HG03558 (cell line): ENCODE measurements at regions not wholly inside any gene's neighbourhood (a gene's known extent, or its start where the extent isn't known, plus 50 kb on each side); places are given as distances from the start of the nearest gene placed in this dataset.
A peak's percentile ranks its signal among the peaks of the same experiment; 100 is the strongest.
"Not testable (repeated sequence)": the region's sequence is repeated elsewhere in the genome, so short reads cannot be mapped to it uniquely, and the experiment has no call there.

Experiments
- ATAC-seq: cut with Tn5 transposase; IDR thresholded peaks from one replicate; pipeline ENCODE4 v1.9.1; 2021; ENCODE audit warnings: moderate number of reproducible peaks; ENCODE audit not compliant: unreplicated experiment; ENCODE audit errors: extremely low read depth

- peak; percentile 89 for ATAC-seq
These were observed 57.1 kb upstream of the KMT2E start for GRCh38 chr7:104956753-104957450.

- no peak for ATAC-seq
These were observed 55.6 kb upstream of the KMT2E start for GRCh38 chr7:104958371-104958865.

GRCh38 chr7:104959483-104959882, 54.5 kb upstream of the KMT2E start:
- ATAC-seq = not testable (repeated sequence)

DNA sequence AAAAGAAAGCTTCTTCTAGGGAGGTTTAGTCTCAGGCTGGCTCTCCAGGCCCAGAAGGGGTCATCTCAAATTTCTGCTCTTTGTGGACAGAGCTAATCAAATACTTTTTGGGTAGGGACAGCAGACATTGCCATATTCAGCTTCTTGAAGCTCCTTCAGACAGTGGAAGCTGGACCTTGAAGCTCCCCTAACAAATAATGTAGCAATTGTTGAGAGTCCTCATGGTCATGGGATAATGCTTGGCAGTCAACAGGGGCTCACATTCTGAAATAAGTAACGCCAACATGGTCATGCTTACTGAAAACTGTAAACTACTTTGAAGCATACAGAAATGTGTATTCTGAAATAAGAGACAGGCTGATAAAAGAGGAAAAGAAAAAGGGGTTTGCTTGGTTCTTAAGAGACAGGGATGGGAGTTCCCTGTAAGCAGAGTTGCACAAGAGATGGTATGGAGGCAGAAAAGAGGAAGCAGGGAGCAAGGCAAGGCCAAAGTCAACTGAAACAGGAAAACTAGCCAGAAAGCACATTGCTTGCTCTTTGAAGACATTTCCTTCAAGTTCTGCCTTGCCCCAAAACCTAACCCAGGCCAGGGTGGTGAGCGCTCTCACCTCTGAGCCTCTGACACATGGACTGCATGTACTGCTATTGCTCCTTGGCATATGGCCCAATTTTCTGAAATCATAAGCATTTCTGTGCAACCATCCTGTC, 53.1 kb upstream of the KMT2E start:
- peak; percentile 28 for ATAC-seq

DNA sequence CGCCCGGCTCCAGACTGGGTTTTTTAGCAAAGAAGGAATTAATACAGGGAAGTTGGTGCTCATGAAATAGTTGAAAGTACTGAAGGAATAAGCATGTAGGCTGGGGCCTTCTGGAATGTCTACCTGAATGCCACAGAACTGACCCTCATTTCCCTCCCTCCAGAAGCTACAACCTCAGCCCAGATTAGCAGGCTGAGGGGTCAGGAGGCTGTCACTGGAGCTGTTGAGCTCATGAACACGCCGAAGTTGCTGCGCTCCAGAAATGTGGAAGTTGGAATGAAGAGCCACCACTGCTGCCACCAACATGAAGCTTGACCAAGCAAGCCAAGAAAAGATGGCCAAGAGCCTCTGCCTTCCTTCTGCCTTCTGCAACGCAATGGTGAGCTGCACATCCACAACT, 52.2 kb upstream of the KMT2E start:
- no peak for ATAC-seq

DNA sequence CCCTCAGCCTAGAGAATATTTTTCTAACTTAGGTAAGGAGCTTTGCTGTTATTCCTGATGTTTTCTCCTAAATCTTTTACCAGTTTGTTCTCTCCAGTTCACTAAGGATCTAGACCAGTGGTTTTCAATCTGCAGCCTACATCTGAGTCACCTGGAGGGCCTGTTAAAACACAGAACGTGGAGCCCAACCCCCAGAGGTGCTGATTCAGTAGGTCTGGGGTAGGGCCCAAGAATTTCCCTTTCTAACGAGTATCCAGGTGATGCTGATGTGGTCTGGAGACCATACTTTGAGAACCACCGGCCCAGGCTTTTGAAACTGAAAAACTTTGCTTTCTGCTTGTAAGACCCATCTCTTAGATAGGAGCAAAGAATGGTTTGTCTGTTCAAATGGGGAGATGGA, 51.2 kb upstream of the KMT2E start:
- no peak for ATAC-seq

DNA sequence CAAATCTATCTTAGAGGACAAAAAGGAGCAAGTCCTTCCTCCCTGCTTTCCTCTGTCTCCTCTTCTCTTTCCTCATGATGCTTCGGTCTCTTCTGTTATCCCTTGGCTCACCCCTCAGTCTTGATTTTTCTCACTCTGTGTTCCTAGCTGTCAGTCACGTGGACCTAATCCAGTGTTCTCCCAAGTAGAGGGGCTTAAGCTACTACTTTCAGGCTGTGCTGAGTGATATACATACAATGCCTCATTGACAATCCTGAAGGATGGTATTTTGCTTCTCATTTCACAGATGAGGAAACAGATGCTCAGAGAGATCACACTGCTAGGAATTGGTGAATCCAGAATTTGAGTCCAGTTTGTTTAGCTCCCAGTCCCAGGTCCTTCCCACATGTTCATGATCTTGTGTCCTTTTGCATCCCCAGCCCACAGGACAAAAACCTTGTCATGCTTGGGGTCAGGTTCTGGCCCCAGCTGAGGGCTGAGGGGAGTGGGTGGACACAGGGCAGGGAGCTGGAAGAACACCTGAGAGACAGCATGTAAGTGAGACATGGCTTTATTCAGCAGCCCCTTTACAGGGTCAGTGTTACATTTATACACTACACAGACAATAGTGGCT, 50.5 kb upstream of the KMT2E start:
- no peak for ATAC-seq

DNA sequence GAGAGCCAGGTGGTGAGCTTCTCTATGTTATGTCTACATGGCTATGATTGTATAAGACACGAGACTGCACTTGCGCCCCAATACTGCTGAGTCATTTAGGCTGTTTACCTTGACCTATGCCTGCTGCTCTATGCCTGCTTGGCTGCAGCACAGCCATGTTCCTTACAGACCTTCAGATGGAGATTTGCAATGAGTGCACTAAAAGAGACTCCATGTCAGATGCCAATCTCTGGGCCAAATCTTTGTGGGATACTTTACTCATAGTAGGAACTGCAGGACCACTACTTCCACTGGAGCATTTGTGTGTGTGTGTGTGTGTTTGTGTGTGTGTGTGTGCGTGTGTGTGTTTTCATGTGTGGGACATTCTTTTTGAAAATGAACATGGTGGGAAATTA, 50.0 kb upstream of the KMT2E start:
- ATAC-seq = no peak
